ENCODE measurements at regions not wholly inside any gene's neighbourhood (a gene's known extent, or its start where the extent isn't known, plus 50 kb on each side); places are given as distances from the start of the nearest gene placed in this dataset.

DNA sequence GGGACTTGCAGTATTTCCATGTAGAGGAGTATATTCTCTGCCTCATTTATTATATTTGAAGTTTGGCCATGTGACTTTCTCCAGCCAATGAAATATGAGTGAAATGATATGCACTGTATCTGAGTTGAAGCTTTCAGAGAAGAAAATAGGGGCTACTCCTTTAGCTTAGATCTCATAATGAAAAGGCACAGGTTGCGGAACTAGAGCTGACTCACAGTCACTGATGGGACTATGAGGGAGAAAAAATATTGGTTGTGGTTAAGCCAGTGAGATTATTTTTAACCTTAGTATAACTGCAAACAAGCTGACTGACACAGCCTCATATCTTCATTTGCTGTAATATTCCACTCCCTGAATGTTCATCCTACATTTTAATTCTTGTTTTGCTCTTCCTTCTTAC, 1104.3 kb downstream of the RPA4 start:
- no peak overlapping the region for H2AFZ ChIP-seq (ENCODE audit: low read length)
- no peaks in the 10 kb centered on the region for H3K4me1 ChIP-seq (ENCODE audit: insufficient read depth, low read length)
- H3K4me3 ChIP-seq (ENCODE audit: insufficient read depth, low read length), result no peak overlapping the region
- no peak overlapping the region for H3K27ac ChIP-seq (ENCODE audit: low read depth, low read length)
- no peaks in the 10 kb centered on the region for H3K36me3 ChIP-seq (ENCODE audit: insufficient read depth, low read length)
- H3K9me3 ChIP-seq (ENCODE audit: low read depth, low read length), result no peaks in the 10 kb centered on the region
- H4K20me1 ChIP-seq (ENCODE audit: insufficient read depth, low read length), result no peaks in the 10 kb centered on the region
- DNase-seq (ENCODE audit: insufficient read length, low spot score, missing footprints), result no peak
- H3K27me3 ChIP-seq (ENCODE audit: insufficient read depth, low read length), result no peaks in the 10 kb centered on the region
- H3K4me2 ChIP-seq (ENCODE audit: insufficient read depth, low read length), result no peak overlapping the region
- no peaks in the 10 kb centered on the region for H3K79me2 ChIP-seq (ENCODE audit: insufficient read depth, low read length)
- TF ChIP-seq, protein P1, sequence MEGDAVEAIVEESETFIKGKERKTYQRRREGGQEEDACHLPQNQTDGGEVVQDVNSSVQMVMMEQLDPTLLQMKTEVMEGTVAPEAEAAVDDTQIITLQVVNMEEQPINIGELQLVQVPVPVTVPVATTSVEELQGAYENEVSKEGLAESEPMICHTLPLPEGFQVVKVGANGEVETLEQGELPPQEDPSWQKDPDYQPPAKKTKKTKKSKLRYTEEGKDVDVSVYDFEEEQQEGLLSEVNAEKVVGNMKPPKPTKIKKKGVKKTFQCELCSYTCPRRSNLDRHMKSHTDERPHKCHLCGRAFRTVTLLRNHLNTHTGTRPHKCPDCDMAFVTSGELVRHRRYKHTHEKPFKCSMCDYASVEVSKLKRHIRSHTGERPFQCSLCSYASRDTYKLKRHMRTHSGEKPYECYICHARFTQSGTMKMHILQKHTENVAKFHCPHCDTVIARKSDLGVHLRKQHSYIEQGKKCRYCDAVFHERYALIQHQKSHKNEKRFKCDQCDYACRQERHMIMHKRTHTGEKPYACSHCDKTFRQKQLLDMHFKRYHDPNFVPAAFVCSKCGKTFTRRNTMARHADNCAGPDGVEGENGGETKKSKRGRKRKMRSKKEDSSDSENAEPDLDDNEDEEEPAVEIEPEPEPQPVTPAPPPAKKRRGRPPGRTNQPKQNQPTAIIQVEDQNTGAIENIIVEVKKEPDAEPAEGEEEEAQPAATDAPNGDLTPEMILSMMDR (IDR thresholded peaks at IDR 0.05; ENCODE audit: extremely low read depth, low read depth, low read length), result no peak

- H4K20me1 ChIP-seq (ENCODE audit: insufficient read depth, low read length), result no peaks in the 10 kb centered on the region
- TF ChIP-seq, protein P1 (IDR thresholded peaks at IDR 0.05; ENCODE audit: extremely low read depth, low read depth, low read length), result no peak
- no peaks in the 10 kb centered on the region for H3K4me1 ChIP-seq (ENCODE audit: insufficient read depth, low read length)
- H3K27me3 ChIP-seq (ENCODE audit: insufficient read depth, low read length), result no peaks in the 10 kb centered on the region
- H3K4me2 ChIP-seq (ENCODE audit: insufficient read depth, low read length), result no peak overlapping the region
- no peaks in the 10 kb centered on the region for H3K79me2 ChIP-seq (ENCODE audit: insufficient read depth, low read length)
- no peak for DNase-seq (ENCODE audit: insufficient read length, low spot score, missing footprints)
- H3K36me3 ChIP-seq (ENCODE audit: insufficient read depth, low read length), result no peaks in the 10 kb centered on the region
- no peak overlapping the region for H3K4me3 ChIP-seq (ENCODE audit: insufficient read depth, low read length)
- no peak overlapping the region for H2AFZ ChIP-seq (ENCODE audit: low read length)
- H3K9me3 ChIP-seq (ENCODE audit: low read depth, low read length), result no peaks in the 10 kb centered on the region
- H3K27ac ChIP-seq (ENCODE audit: low read depth, low read length), result no peak overlapping the region
Measured at GRCh38 chrX:97995834-97996233, 1112.1 kb downstream of the RPA4 start.

- H3K27ac ChIP-seq (ENCODE audit: low read depth, low read length), result no peak overlapping the region
- H3K79me2 ChIP-seq (ENCODE audit: insufficient read depth, low read length), result no peaks in the 10 kb centered on the region
- no peak overlapping the region for H3K4me3 ChIP-seq (ENCODE audit: insufficient read depth, low read length)
- H3K36me3 ChIP-seq (ENCODE audit: insufficient read depth, low read length), result no peaks in the 10 kb centered on the region
- no peaks in the 10 kb centered on the region for H4K20me1 ChIP-seq (ENCODE audit: insufficient read depth, low read length)
- H3K27me3 ChIP-seq (ENCODE audit: insufficient read depth, low read length), result no peaks in the 10 kb centered on the region
- DNase-seq (ENCODE audit: insufficient read length, low spot score, missing footprints), result no peak
- TF ChIP-seq, protein P1 (IDR thresholded peaks at IDR 0.05; ENCODE audit: extremely low read depth, low read depth, low read length), result no peak
- no peaks in the 10 kb centered on the region for H3K9me3 ChIP-seq (ENCODE audit: low read depth, low read length)
- H3K4me2 ChIP-seq (ENCODE audit: insufficient read depth, low read length), result no peak overlapping the region
- no peaks in the 10 kb centered on the region for H3K4me1 ChIP-seq (ENCODE audit: insufficient read depth, low read length)
- H2AFZ ChIP-seq (ENCODE audit: low read length), result no peak overlapping the region
Measured at GRCh38 chrX:98028691-98029090, 1145.0 kb downstream of the RPA4 start.

DNA sequence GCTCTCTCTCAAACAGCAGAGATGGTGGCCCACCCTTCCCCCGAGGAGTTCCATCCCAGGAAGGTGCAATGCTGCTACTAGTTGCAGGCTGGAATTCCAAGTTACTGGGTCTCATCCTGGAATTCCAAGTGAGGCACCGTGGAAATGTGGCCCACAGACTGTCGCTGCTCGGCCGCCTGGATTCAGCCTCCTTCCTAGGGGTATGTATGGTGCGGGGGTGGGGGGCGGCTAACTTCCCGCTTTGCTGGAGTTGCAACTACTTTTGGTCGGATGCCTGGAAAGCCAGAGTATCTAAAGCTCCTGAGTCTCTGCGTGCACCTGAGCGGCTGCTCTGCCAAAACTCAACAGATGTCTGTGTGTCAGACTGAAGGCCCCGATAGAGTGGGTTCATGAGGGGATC, 1146.2 kb downstream of the RPA4 start:
- DNase-seq (ENCODE audit: insufficient read length, low spot score, missing footprints), result no peak
- Histone ChIP-seq H2AFZ (ENCODE audit: low read length) (no peak overlapping the region), H3K27me3 (ENCODE audit: insufficient read depth, low read length) (no peaks in the 10 kb centered on the region), H4K20me1 (ENCODE audit: insufficient read depth, low read length) (no peaks in the 10 kb centered on the region), H3K36me3 (ENCODE audit: insufficient read depth, low read length) (no peaks in the 10 kb centered on the region), H3K9me3 (ENCODE audit: low read depth, low read length) (no peaks in the 10 kb centered on the region), H3K4me3 (ENCODE audit: insufficient read depth, low read length) (no peak overlapping the region), H3K4me2 (ENCODE audit: insufficient read depth, low read length) (no peak overlapping the region), H3K79me2 (ENCODE audit: insufficient read depth, low read length) (no peaks in the 10 kb centered on the region), H3K4me1 (ENCODE audit: insufficient read depth, low read length) (no peaks in the 10 kb centered on the region), H3K27ac (ENCODE audit: low read depth, low read length) (no peak overlapping the region)
- TF ChIP-seq, protein P1 (IDR thresholded peaks at IDR 0.05; ENCODE audit: extremely low read depth, low read depth, low read length), result no peak

Measured in osteoblast (primary cell).